SK-N-SH (cell line): ENCODE measurements at regions not wholly inside any gene's neighbourhood (a gene's known extent, or its start where the extent isn't known, plus 50 kb on each side); places are given as distances from the start of the nearest gene placed in this dataset.
"Not testable (repeated sequence)": the region's sequence is repeated elsewhere in the genome, so short reads cannot be mapped to it uniquely, and the experiment has no call there.

Experiments used
- CTCF ChIA-PET: fragments of 300-600, 350-600 bp; formaldehyde crosslinking; extraction: SDS; loops from one replicate; lab custom pipeline; 2021; lab: Yijun Ruan, JAX
- POLR2A ChIA-PET: fragments of 350-600 bp; sonication (Branson Sonifier 250); formaldehyde crosslinking; extraction: SDS; loops from one replicate; lab custom pipeline; 2020; ENCODE audit warnings: antibody characterized with exemption, inconsistent platforms; lab: Yijun Ruan, JAX
- DNase-seq: peaks from one replicate; pipeline ENCODE4 v3.0.0; 2012
- H2AFZ ChIP-seq: fragments of 200-600 bp; sonication (generic); 2 replicates; pipeline ENCODE4 v1.8.1; 2016; ENCODE audit warnings: antibody characterized with exemption, mild to moderate bottlenecking, low read depth
- H3F3A ChIP-seq: fragments of 200-600 bp; sonication (generic); replicated peaks from 2 replicates; pipeline ENCODE3; 2016; ENCODE audit warnings: antibody characterized with exemption, mild to moderate bottlenecking; ENCODE audit not compliant: insufficient read depth
- H3K27ac ChIP-seq, 2 experiments: fragments of 200-500 bp in 1 of 2; fragments of 200-600 bp in 1 of 2; sonication (Bioruptor generic) in 1 of 2; sonication (generic), shearing (Covaris generic) in 1 of 2; 2 replicates each; pipeline versions ENCODE4 v1.5.1 to v1.6.1; 2014 to 2016; ENCODE audit warnings: low read depth in 2 of 2, inconsistent platforms in 1 of 2, low read length in 1 of 2, mild to moderate bottlenecking in 1 of 2, mixed read lengths in 1 of 2
- H3K27me3 ChIP-seq: fragments of 200-600 bp; sonication (generic), shearing (Covaris generic); 2 replicates; pipeline ENCODE4 v1.6.1; 2016; ENCODE audit warnings: mixed run types; ENCODE audit not compliant: insufficient read depth
- H3K36me3 ChIP-seq, 2 experiments: fragments of 200-500 bp in 1 of 2; fragments of 200-600 bp in 1 of 2; sonication (Bioruptor generic) in 1 of 2; sonication (generic) in 1 of 2; replicated peaks in 1 of 2; 2 replicates each; pipeline versions ENCODE3 to v1.5.1; 2014 to 2016; ENCODE audit warnings: low read length in 1 of 2, mild to moderate bottlenecking in 1 of 2; ENCODE audit not compliant: insufficient read depth in 2 of 2, control insufficient read depth in 1 of 2
- H3K4me1 ChIP-seq, 2 experiments: fragments of 200-500 bp in 1 of 2; fragments of 200-600 bp in 1 of 2; sonication (Bioruptor generic) in 1 of 2; sonication (generic), shearing (Covaris generic) in 1 of 2; 2 replicates each; pipeline versions ENCODE4 v1.5.1 to v1.6.1; 2014 to 2016; ENCODE audit warnings: low read depth in 1 of 2, low read length in 1 of 2, mixed run types in 1 of 2; ENCODE audit not compliant: insufficient read depth in 2 of 2, control insufficient read depth in 1 of 2
- H3K4me2 ChIP-seq: fragments of 200-600 bp; sonication (generic), shearing (Covaris generic); 2 replicates; pipeline ENCODE4 v1.6.1; 2017; ENCODE audit warnings: mixed run types
- H3K4me3 ChIP-seq, 2 experiments: fragments of 200-500 bp in 1 of 2; fragments of 200-600 bp in 1 of 2; sonication (Bioruptor generic) in 1 of 2; sonication (generic), shearing (Covaris generic) in 1 of 2; 2 replicates each; pipeline versions ENCODE4 v1.5.1 to v1.8.1; 2014 to 2016; ENCODE audit warnings: low read depth in 2 of 2, inconsistent platforms in 1 of 2, low read length in 1 of 2, mild to moderate bottlenecking in 1 of 2, mixed read lengths in 1 of 2, moderate library complexity in 1 of 2
- H3K79me2 ChIP-seq: fragments of 200-600 bp; sonication (generic); 2 replicates; pipeline ENCODE4 v1.8.1; 2017; ENCODE audit warnings: mild to moderate bottlenecking; ENCODE audit not compliant: insufficient read depth
- H3K9ac ChIP-seq: fragments of 200-600 bp; sonication (generic); 2 replicates; pipeline ENCODE4 v1.6.1; 2017; ENCODE audit warnings: mixed run types
- H3K9me2 ChIP-seq: fragments of 200-600 bp; sonication (generic); 2 replicates; pipeline ENCODE4 v1.6.1; 2017; ENCODE audit warnings: mixed run types
- H3K9me3 ChIP-seq: fragments of 200-600 bp; sonication (generic); 2 replicates; pipeline ENCODE4 v1.6.1; 2017; ENCODE audit warnings: mixed run types, mild to moderate bottlenecking, moderate library complexity
- H4K20me1 ChIP-seq: fragments of 200-600 bp; sonication (generic); 2 replicates; pipeline ENCODE4 v1.6.1; 2017; ENCODE audit warnings: mild to moderate bottlenecking, mixed run types; ENCODE audit not compliant: insufficient read depth
- EP300 ChIP-seq, 2 experiments: IDR thresholded peaks; 2 replicates each; pipeline versions ENCODE4 v1.4.0 to v1.6.1; 2012; ENCODE audit warnings: borderline replicate concordance in 1 of 2, low read depth in 1 of 2, low read length in 1 of 2
- FOSL2 ChIP-seq: IDR thresholded peaks from 2 replicates; pipeline ENCODE4 v1.4.0; 2012; ENCODE audit warnings: low read depth, mild to moderate bottlenecking, moderate library complexity, borderline replicate concordance
- NFIC ChIP-seq: IDR thresholded peaks from 2 replicates; pipeline ENCODE4 v1.4.0; 2012; ENCODE audit warnings: borderline replicate concordance
- RAD21 ChIP-seq: IDR thresholded peaks from 2 replicates; pipeline ENCODE4 v1.6.1; 2012; ENCODE audit warnings: mild to moderate bottlenecking, low read length
- RCOR1 ChIP-seq: fragments of 150-350 bp; IDR thresholded peaks from 2 replicates; pipeline ENCODE4 v1.6.1; 2017; ENCODE audit warnings: antibody characterized with exemption, low read length
- SIN3A ChIP-seq: IDR thresholded peaks from 2 replicates; pipeline ENCODE4 v1.6.1; 2012; ENCODE audit warnings: low read depth, mild to moderate bottlenecking, low read length, moderate library complexity, borderline replicate concordance
- SMC3 ChIP-seq: IDR thresholded peaks from 2 replicates; pipeline ENCODE4 v1.6.1; 2012; ENCODE audit warnings: low read depth, low read length, improper control_type of control experiment
- YY1 ChIP-seq: IDR thresholded peaks from 2 replicates; pipeline ENCODE4 v1.4.0; 2012; ENCODE audit warnings: low read depth, mild to moderate bottlenecking
- WGBS: methylation state at CpG from one replicate; pipeline ENCODE4 v1.1.6; 2017; ENCODE audit warnings: low lambda C conversion rate; 5-methylcytosine and 5-hydroxymethylcytosine counted together
- TF ChIP-seq, protein P1 (sequence below): fragments of 150-350 bp; IDR thresholded peaks from 2 replicates; pipeline ENCODE4 v1.6.1; 2017; ENCODE audit warnings: antibody characterized with exemption, low read length, low read depth, borderline replicate concordance

DNA sequence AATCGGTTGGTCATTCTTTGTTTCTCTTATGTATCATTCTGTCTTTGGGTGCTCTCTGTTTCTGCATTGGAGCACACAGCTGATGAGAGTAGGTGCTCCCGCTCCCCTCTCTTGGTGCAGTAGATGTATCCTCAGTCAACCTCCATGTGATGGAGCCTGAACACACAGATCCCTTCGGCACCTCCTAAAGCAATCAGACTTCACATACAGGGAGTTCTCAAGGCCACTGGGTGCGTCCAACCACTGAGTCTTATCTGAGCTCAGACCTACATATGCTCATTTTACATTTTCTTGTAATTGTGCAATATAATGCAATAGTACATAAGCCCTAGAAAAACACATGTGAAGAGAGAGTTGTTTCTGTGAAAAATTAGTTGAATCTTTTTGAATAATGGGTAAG lies 198.1 kb upstream of the ATP10A start:
- Histone ChIP-seq H3K9me2 (no peaks in the 10 kb centered on the region), H3K9me3 (no peaks in the 10 kb centered on the region), H3K36me3 (no peaks in the 10 kb centered on the region), H3K4me2 (no peak overlapping the region), H3K27me3 (no peaks in the 10 kb centered on the region), H3K27ac (no peak overlapping the region), H3K79me2 (no peaks in the 10 kb centered on the region), H3F3A (no peaks in the 10 kb centered on the region), H3K4me1 (no peaks in the 10 kb centered on the region), H3K4me3 (no peak overlapping the region), H2AFZ (no peak overlapping the region), H4K20me1 (no peaks in the 10 kb centered on the region), H3K9ac (no peak overlapping the region)
- no peak for DNase-seq
- CTCF ChIA-PET = no interaction called here
- TF ChIP-seq YY1 (no peak), FOSL2 (no peak), RCOR1 (no peak), EP300 (IDR thresholded peaks at IDR 0.05; ENCODE audit: borderline replicate concordance in 1 of 2, low read depth in 1 of 2, low read length in 1 of 2) (no peak), SIN3A (no peak), NFIC (no peak), SMC3 (no peak)
- TF ChIP-seq, protein P1, sequence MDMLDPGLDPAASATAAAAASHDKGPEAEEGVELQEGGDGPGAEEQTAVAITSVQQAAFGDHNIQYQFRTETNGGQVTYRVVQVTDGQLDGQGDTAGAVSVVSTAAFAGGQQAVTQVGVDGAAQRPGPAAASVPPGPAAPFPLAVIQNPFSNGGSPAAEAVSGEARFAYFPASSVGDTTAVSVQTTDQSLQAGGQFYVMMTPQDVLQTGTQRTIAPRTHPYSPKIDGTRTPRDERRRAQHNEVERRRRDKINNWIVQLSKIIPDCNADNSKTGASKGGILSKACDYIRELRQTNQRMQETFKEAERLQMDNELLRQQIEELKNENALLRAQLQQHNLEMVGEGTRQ = no peak
- WGBS = 20% methylated on average over 4 of the region's 4 CpGs
- POLR2A ChIA-PET = no interaction called here

DNA sequence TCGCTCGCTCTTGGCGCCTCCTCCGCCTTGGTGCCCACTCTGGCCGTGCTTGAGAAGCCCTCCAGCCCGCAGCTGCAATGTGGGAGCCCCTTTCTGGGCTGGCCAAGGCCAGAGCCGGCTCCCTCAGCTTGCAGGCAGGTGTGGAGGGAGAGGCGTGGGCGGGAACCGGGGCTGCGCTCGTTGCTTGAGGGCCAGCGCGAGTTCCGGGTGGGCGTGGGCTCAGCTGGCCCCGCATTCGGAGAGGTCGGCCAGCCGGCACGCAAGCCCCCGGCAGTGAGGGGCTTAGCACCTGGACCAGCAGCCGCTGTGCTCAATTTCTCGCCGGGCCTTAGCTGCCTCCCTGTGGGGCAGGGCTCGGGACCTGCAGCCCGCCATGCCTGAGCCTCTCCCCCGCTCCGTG lies 193.6 kb upstream of the ATP10A start:
- CTCF ChIA-PET, H3K36me3 ChIP-seq: not testable (repeated sequence)

DNA sequence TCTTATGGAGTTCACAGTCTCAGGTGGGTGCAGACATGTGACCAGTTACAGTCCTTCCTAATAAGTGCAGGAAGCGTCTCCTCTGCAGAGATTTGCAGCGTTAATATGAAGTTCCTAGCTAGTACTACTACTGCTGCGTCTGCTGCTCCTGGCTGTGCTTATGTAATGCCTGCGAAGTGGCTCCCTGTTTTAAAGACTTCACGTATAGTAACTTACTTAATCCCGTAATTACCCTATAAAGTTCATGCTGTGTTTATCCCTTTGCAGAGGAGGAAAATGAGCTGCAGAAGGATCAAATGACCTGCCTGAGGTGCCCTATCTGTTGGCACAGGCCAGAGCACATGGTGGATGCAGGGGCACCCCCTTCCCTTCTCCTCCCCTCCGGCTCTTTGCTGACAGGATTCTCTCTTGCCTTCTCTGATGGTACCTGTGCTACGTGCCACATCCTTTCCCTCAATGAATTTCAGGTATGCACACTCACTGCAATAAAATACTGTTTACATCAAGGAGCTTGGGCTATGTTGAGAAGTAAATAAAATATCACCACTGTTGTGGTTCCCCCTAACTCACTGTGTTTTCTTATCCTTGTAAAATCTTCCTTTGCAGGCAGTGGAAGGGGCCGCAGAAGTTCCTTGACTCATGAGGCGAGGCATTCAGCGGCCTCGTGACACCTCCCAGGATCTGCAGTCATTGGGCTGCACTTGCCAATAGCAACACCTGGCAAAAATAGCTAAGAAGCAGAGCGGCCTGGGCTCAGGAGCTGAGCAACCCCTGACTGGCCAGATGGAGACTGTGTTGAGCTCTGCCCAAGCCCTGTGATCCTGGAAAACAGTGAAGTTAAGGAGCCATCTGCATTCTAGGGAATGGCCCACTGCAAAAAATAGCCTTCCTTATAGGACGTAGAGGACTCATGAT lies 188.9 kb upstream of the ATP10A start:
- CTCF ChIA-PET = no interaction called here
- no peak overlapping the region for H3K4me2 ChIP-seq
- 36% methylated on average over 10 of the region's 14 CpGs for WGBS
- DNase-seq = no peak
- no peak overlapping the region for H2AFZ ChIP-seq
- H3K79me2 ChIP-seq = no peaks in the 10 kb centered on the region
- H3K27ac ChIP-seq = no peak overlapping the region
- H3K9me2 ChIP-seq = no peaks in the 10 kb centered on the region
- H3K4me3 ChIP-seq = no peak overlapping the region
- H3K4me1 ChIP-seq = peaks cover 0 to 7% of the 10 kb centered on the region in 2 experiments; a peak in 2 of 4 replicates
- H3F3A ChIP-seq = no peaks in the 10 kb centered on the region
- H4K20me1 ChIP-seq = no peaks in the 10 kb centered on the region
- H3K36me3 ChIP-seq = no peaks in the 10 kb centered on the region
- H3K9ac ChIP-seq = no peak overlapping the region
- H3K9me3 ChIP-seq = no peaks in the 10 kb centered on the region
- POLR2A ChIA-PET = no interaction called here
- no peaks in the 10 kb centered on the region for H3K27me3 ChIP-seq
- TF ChIP-seq YY1 (no peak), RAD21 (no peak)

More for the DNA sequence above, 193.6 kb upstream of the ATP10A start:
- H3K9me3 ChIP-seq, H2AFZ ChIP-seq, POLR2A ChIA-PET, H3K4me3 ChIP-seq, H3K79me2 ChIP-seq, H3K9ac ChIP-seq, H3K27me3 ChIP-seq, H3K9me2 ChIP-seq, H3K4me2 ChIP-seq, DNase-seq, H4K20me1 ChIP-seq, H3K27ac ChIP-seq, H3K4me1 ChIP-seq, H3F3A ChIP-seq: not testable (repeated sequence)
- 60% methylated on average over 12 of the region's 29 CpGs for WGBS
